Effector memory CD4-positive, alpha-beta T cell (primary cell): ENCODE measurements at regions not wholly inside any gene's neighbourhood (a gene's known extent, or its start where the extent isn't known, plus 50 kb on each side); places are given as distances from the start of the nearest gene placed in this dataset.

ENCODE experiments used
- DNase-seq, 3 donors: peaks; one replicate each; pipeline ENCODE4 v3.0.0-alpha.2; 2020
- H3K27ac ChIP-seq: 2 replicates; pipeline ENCODE4 v1.7.0; 2013; ENCODE audit warnings: mild to moderate bottlenecking, low read length, moderate library complexity; ENCODE audit not compliant: insufficient read depth, poor library complexity, severe bottlenecking
- H3K27me3 ChIP-seq: replicated peaks from 2 replicates; pipeline ENCODE4 v1.7.0; 2013; ENCODE audit warnings: mild to moderate bottlenecking, low read length; ENCODE audit not compliant: insufficient read depth, control insufficient read depth, poor library complexity, severe bottlenecking
- H3K36me3 ChIP-seq: 2 replicates; pipeline ENCODE4 v1.7.0; 2013; ENCODE audit warnings: mild to moderate bottlenecking, low read length, moderate library complexity; ENCODE audit not compliant: control insufficient read depth, insufficient read depth
- H3K4me1 ChIP-seq: 2 replicates; pipeline ENCODE4 v1.7.0; 2013; ENCODE audit warnings: low read length, mild to moderate bottlenecking; ENCODE audit not compliant: control insufficient read depth, insufficient read depth, poor library complexity, severe bottlenecking
- H3K4me3 ChIP-seq: 2 replicates; pipeline ENCODE4 v1.7.0; 2013; ENCODE audit warnings: low read length, low read depth, mild to moderate bottlenecking; ENCODE audit not compliant: insufficient read depth, poor library complexity, severe bottlenecking
- H3K9me3 ChIP-seq: 2 replicates; pipeline ENCODE4 v1.7.0; 2013; ENCODE audit warnings: mild to moderate bottlenecking, low read length, moderate library complexity; ENCODE audit not compliant: control insufficient read depth

DNA sequence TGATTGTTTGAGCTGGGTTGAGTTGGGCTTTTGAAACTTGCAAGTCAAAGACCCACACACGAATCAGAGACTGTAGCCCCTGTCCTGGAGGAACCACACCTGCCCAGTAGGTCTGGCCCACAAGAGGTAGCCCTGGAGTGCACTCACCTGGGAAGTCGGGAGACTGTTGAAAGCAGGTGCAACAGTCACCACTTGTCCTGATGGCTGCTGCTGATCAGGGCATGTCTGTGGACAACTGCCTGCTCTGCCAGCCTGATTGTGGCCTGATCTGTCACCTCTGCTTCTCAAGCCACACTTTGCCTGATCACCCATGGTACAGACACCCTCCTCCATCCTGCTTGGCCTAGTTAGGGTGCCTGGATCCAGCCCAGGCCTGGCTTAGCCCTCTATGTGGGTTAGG lies 105.0 kb upstream of the HAAO start:
- no peak for DNase-seq
- no peak overlapping the region for H3K27ac ChIP-seq
- no peak overlapping the region for H3K4me3 ChIP-seq
- H3K36me3 ChIP-seq, result no peaks in the 10 kb centered on the region
- no peaks in the 10 kb centered on the region for H3K4me1 ChIP-seq
- no peaks in the 10 kb centered on the region for H3K9me3 ChIP-seq
- no peaks in the 10 kb centered on the region for H3K27me3 ChIP-seq

DNA sequence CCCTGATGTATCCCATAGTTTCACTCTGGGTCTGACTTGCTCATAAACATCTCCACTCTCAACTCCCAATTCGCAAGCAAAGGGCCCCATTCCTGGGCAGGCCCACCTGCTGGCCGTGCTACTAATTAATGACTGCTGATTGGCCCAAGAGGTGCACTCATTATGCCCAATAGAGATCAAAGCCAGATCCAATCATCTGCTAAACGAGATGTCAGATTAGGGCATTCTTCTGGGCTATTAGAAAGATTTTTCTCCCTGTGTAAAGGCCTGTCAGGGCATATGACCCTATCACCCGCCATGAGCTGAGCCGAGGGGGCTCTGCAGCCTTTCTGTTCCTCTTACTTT lies 103.4 kb upstream of the HAAO start:
- Histone ChIP-seq H3K4me1 (no peaks in the 10 kb centered on the region), H3K36me3 (no peaks in the 10 kb centered on the region), H3K9me3 (no peaks in the 10 kb centered on the region), H3K27me3 (no peaks in the 10 kb centered on the region), H3K27ac (no peak overlapping the region), H3K4me3 (no peak overlapping the region)
- DNase-seq, result no peak

DNA sequence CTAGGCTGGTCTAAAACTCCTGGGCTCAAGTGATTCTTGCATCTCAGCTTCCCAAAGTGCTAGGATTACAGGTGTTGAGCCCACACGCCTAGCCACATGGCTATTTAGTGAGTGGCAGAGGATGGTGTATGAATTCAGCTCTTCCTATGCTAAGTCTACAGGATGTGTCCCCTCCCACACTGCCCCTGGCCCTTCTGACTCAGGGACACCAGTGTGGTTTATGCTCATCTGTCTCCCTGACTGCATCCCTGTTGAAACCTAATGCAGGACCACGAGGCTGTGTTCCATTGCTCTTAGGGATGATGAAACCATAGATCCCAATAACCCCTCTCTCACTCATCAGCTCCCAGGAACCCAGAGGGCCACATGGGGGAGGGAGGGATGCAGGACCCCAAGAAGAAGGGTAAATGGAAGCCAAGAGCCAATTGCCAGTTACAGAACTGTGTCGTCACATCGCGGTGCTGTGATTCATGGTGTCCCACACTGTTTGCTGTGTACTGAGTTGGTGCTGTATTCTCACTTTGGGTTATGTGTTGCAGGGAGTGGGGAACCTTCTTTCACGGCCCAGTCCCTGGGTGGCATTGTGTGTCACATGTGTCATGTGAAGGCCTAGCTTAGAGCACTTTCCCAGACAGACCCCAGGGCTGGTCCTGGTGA lies 102.9 kb upstream of the HAAO start:
- no peaks in the 10 kb centered on the region for H3K4me1 ChIP-seq
- H3K4me3 ChIP-seq, result no peak overlapping the region
- H3K36me3 ChIP-seq, result no peaks in the 10 kb centered on the region
- no peak overlapping the region for H3K27ac ChIP-seq
- no peak for DNase-seq
- H3K27me3 ChIP-seq, result no peaks in the 10 kb centered on the region
- H3K9me3 ChIP-seq, result no peaks in the 10 kb centered on the region

DNA sequence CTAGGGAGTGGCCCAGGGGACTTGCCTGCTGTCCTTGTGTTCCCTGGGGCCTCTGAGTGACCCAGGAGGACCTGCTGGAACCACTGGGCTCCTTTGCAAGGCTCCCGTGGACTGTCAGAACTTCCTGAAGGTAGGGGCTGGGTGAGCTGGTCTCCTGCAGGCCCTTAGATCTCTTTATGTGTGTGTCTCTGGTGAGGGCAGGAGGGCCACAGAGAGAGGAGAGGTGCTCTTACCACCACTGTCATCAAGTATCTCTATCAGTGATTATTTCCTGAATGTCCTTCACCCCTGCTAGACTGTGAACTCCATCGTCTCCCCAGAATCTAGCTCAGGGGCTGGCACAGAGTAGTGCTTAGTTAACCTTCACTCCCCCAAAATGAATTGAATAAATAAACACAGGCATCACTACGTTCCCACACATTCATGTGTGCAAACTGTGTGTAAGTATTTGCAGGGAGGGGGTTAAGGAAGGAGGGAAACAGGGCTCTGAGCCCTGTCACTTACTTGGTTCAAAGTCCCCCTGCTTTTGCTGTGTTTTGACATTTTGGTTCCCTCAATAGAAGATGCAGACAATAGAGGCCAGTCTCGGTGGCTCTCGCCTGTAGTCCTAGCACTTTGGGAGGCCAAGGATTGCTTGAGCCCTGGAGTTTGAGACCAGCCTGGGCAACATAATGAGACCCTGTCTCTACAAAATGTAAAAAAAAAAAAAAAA lies 100.8 kb upstream of the HAAO start:
- no peaks in the 10 kb centered on the region for H3K9me3 ChIP-seq
- H3K27ac ChIP-seq, result no peak overlapping the region
- no peaks in the 10 kb centered on the region for H3K27me3 ChIP-seq
- no peak overlapping the region for H3K4me3 ChIP-seq
- no peak for DNase-seq
- no peaks in the 10 kb centered on the region for H3K4me1 ChIP-seq
- H3K36me3 ChIP-seq, result no peaks in the 10 kb centered on the region

DNA sequence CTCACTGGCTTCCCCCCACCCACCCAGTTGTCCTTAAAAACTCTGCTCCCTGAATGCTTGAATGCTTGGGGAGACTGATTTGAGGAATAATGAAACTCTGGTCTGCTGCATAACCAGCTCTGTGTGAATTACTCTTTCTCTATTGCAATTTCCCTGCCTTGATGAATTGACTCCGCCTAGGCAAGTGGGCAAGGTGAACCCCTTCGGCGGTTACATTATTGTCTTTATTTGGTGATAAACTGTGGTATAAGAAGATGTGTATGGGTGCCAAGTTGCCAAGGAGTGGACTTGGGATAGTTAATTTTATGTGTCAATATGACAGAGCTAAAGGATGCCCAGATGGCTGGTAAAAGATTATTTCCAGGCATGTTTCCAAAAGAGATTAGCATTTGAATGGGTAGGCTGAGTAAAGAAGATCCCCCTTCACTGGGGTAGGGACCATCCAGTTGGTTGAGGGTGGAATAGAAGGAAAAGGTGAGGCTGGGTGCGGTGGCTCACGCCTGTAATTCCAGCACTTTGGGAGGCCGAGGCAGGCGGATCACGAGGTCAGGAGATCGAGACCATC lies 98.5 kb upstream of the HAAO start:
- no peak overlapping the region for H3K27ac ChIP-seq
- H3K9me3 ChIP-seq, result no peaks in the 10 kb centered on the region
- no peak for DNase-seq
- no peaks in the 10 kb centered on the region for H3K36me3 ChIP-seq
- H3K4me3 ChIP-seq, result no peak overlapping the region
- no peaks in the 10 kb centered on the region for H3K27me3 ChIP-seq
- H3K4me1 ChIP-seq, result no peaks in the 10 kb centered on the region

DNA sequence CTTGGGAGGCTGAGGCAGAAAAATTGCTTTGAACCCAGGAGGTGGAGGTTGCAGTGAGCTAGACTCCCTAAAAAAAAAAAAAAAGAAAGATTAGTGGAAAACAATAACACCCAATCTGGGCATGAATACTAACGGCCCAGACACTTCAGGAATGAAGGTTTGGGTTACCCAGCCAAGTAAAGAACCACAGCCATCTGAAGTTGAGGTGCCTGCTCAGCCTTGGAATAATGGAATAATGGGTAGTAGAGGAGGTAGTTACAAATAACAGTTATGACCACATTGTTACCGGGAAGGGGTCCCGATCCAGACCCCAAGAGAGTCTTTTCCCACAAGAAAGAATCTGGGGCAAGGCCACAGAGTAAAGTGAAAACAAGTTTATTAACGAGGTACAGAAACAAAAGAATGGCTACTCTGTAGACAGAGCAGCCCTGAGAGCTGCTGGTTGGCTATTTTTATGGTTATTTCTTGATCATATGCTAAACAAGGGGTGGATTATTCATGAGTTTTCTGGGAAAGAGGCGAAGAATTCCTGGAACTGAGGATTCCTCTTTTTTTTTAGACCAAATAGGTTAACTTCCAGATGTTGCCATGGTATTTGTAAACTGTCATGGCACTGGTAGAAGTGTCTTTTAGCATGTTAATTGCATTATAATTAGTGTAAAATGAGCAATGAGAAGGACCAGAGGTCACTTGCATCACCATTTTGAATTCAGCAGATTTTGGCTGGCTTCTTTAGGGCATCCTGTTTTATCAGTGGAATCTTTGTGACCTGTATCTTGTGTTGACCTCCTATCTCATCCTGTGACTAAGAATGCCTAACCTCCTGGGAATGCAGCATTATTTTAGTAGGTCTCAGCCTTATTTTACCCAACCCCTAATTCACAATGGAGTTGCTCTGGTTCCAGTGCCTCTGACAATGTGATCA lies 96.2 kb upstream of the HAAO start:
- DNase-seq, result no peak
- no peak overlapping the region for H3K27ac ChIP-seq
- H3K27me3 ChIP-seq, result no peaks in the 10 kb centered on the region
- H3K9me3 ChIP-seq, result no peaks in the 10 kb centered on the region
- H3K4me3 ChIP-seq, result no peak overlapping the region
- H3K4me1 ChIP-seq, result no peaks in the 10 kb centered on the region
- H3K36me3 ChIP-seq, result no peaks in the 10 kb centered on the region

DNA sequence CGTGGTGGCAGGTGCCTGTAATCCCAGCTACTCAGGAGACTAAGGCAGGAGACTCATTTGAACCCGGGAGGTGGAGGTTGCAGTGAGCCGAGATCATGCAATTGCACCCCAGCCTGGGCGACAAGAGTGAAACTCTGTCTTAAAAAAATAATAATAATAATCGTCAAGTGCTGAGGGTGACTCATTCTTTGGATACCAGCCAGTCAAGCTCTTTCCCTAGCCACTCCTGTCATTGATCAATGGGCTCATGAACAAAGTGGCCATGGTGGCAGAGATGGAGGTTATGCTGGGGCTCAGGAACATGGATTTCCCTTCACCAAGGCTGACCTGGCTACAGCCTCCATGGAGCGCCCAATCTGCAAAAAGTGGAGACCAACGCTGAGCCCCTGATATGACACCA lies 94.5 kb upstream of the HAAO start:
- H3K27me3 ChIP-seq, result no peaks in the 10 kb centered on the region

DNA sequence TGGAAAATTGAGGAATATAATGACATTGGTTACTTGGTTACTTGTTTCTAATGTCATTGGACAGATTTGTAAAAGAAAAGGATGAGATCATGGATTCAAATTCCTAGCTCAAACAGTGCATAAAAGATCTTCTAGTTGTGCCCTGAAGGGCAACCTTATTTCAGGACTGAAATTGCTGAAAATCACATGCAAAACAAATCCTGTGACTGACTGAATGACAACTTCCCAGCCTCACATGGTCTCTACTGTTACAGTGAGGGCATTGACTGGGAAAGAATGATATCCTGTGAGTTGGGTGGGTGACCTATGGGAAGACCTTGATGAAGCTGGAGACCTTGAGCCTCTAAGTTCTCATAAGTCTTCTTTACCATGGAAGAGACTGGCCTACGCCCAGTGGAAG lies 90.4 kb upstream of the HAAO start:
- no peak for DNase-seq
- Histone ChIP-seq H3K36me3 (no peaks in the 10 kb centered on the region), H3K9me3 (no peaks in the 10 kb centered on the region), H3K4me1 (no peaks in the 10 kb centered on the region), H3K27ac (no peak overlapping the region), H3K27me3 (no peaks in the 10 kb centered on the region), H3K4me3 (no peak overlapping the region)

More for the DNA sequence above, 94.5 kb upstream of the HAAO start:
- Histone ChIP-seq H3K9me3 (no peaks in the 10 kb centered on the region), H3K27ac (no peak overlapping the region), H3K36me3 (no peaks in the 10 kb centered on the region), H3K4me1 (no peaks in the 10 kb centered on the region), H3K4me3 (no peak overlapping the region)
- no peak for DNase-seq

DNA sequence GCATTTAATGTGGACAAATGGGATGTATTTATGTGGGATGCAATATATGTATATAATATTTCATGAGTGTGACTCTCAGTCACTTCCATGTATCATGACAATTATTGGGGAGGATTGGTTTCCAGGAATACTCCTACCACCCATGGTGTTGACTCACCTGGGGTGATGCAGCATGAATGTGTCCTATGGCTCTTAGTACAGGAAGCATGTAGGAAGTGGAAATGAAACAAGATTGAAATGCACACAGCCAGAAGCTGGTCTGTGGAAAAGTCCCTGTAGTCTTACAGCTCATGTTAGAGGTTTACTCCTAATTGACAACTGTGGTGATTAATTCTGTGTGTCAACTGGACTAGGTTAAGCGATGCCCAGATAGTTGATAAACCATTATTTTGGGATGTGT lies 89.3 kb upstream of the HAAO start:
- no peak overlapping the region for H3K27ac ChIP-seq
- no peaks in the 10 kb centered on the region for H3K36me3 ChIP-seq
- no peaks in the 10 kb centered on the region for H3K4me1 ChIP-seq
- H3K9me3 ChIP-seq, result no peaks in the 10 kb centered on the region
- H3K27me3 ChIP-seq, result no peaks in the 10 kb centered on the region
- H3K4me3 ChIP-seq, result no peak overlapping the region
- no peak for DNase-seq
